GM18502 (cell line): ENCODE measurements at regions not wholly inside any gene's neighbourhood (a gene's known extent, or its start where the extent isn't known, plus 50 kb on each side); places are given as distances from the start of the nearest gene placed in this dataset.
"Not testable (repeated sequence)": the region's sequence is repeated elsewhere in the genome, so short reads cannot be mapped to it uniquely, and the experiment has no call there.

Source experiments
- ATAC-seq: cut with Tn5 transposase; IDR thresholded peaks from one replicate; pipeline ENCODE4 v1.9.1; 2021; ENCODE audit warnings: mild to moderate bottlenecking; ENCODE audit not compliant: unreplicated experiment, poor library complexity

DNA sequence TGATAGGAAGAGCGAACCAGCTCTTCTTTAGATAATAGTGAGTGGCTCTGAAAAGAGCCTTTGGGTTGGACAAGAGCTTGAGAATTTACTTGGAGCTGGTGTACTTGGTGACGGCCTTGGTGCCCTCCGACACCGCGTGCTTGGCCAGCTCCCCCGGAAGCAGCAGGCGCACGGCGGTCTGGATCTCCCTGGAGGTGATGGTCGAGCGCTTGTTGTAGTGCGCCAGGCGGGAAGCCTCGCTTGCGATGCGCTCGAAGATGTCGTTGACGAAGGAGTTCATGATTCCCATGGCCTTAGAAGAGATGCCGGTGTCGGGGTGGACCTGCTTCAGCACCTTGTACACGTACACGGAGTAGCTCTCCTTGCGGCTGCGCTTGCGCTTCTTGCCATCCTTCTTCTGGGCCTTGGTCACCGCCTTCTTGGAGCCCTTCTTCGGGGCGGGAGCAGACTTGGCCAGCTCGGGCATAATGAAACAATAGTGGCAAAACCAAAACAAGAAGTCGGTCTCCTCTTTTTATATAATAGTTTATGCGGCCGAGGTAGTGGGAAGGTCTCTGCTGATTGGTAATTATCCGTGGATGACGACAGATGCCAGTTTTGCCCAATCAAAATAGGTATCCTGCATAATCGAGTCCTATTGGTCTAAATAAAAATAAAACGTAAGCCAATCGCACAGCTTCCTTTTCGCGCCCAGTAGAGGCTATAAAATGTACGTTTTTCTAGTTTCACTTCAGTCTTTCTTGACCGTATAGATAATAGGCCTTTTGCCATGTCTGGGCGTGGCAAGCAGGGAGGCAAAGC lies 104.6 kb downstream of the OR2B2 start:
- ATAC-seq: peak; percentile 74

GRCh38 chr6:27806981-27807440 lies 105.2 kb downstream of the OR2B2 start:
- no peak for ATAC-seq

DNA sequence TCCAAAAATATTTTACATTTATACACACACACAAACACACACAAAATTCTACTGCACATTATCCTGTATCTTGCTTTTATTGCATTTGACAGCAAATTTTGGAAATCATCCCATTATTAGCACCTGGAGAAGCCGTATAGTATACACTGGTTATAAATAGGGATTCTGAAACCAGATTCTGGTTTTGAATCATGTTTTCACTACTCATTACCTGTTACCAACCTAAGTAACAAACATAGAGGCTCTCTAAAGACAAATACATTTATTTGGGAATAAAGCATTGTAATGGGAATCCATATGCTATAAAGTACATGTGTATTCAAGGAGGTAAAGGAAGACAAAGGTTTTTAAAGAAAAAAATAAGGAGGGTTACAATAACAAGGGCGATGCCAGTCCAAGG lies 106.8 kb downstream of the OR2B2 start:
- no peak for ATAC-seq

DNA sequence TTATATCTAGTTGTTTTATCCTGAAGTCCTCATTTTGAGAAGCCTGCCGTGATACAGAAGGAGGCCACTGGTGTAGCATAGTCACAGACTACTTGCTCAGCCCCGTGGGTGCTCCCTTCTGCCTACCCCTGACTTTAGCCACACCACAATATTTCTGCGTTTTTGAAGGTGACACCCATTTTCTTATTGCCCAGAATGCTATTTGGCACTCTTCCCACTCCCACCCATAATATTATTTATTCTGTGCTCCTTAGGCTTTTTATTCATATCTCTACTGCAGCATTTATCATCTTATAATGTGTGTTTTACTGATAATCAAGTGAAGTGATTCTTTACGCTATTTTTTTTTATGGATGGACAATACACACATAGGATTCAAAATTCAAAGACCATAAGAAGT lies 107.3 kb downstream of the OR2B2 start:
- ATAC-seq: no peak

- no peak for ATAC-seq
Observed at GRCh38 chr6:27800731-27801373, 111.3 kb downstream of the OR2B2 start.

DNA sequence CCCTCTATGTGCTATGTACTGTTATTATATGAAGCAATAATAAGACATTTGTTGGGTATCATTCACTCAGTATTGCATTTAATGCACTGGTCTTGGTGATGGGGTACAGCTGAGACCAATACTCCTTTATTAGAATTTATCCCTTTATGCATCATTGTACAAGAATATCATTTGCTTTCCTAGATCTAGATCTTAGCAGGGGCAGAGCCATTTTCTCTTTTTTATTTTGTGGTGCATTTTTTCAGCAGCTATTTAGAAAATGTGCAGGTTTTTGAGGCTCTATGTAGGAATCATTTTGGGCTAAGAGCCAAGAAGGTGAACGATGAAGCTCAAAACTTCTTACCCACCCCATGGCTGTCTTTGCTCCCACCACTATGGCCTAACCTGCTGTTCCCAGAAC lies 114.2 kb downstream of the OR2B2 start:
- ATAC-seq: no peak

GRCh38 chr6:27796736-27797481 lies 115.3 kb downstream of the OR2B2 start:
- not testable (repeated sequence) for ATAC-seq

DNA sequence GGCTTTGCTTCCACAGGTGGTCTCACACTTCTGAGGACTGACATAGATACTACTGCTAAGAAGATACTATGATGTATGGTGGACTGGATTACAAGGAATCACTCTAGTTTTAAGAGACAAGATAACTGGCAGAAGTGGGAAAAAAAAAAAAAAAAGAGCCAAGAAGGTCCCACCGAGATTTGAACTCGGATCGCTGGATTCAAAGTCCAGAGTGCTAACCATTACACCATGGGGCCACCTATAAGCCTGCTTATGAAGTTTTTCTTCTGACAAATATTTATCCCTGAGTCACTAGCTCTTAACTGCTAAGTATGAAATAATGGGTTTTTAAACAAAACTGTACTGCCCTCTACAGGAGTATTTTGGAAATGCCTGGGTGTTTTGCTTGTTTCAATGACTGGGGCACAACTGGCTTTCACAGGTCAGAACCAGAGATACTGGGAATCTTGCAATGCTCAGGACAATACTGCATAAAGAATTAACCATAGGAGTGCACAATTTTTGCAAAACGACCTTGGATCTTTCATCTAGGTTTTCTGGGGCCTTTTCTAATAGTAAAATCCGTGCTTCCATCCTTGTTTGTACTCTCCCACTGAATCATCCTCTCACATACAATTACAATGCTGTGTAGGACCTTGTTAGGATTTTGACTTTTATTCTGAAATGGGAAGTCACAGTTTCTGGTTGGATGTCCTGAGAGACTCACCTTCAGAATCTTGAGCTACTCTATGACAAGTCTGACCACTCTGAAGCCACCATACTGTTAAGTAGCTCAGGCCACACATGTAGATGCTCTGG lies 116.3 kb downstream of the OR2B2 start:
- ATAC-seq: peak; percentile 45

DNA sequence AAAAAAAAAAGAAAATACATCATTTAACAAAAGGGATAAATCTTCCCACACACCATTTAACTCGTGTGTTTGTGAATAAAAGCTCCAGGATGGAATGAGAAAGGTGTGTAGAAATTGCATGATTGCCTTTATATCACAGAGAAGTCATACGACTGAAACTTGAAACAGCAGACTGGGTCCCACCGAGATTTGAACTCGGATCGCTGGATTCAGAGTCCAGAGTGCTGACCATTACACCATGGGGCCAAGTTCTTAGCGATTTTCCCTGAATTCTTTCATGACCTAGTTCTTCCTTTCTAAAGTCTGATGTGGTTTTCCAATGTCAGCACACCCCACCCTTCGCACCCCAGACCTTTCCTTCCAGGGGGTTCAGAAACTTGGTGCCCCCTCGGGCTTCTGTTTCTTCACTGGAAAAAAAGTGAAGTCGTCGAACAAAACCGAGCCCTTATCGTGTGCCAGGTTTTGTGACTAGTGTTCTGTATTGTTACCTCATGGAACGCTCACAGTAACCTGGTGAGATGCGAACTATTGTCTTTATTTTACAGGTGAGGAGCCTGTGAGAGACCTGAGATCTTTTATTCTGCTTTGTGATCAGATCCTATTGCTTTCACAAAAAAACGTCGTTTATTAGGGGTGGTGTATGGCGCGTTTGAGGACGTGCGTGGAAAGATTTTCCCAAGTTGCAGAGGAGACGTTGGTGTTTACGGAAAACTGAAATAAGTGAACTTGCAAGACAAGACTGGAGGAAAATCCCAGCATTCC lies 120.8 kb downstream of the OR2B2 start:
- ATAC-seq: no peak

- ATAC-seq: not testable (repeated sequence)
Observed at GRCh38 chr6:27788376-27788775, 123.8 kb downstream of the OR2B2 start.

DNA sequence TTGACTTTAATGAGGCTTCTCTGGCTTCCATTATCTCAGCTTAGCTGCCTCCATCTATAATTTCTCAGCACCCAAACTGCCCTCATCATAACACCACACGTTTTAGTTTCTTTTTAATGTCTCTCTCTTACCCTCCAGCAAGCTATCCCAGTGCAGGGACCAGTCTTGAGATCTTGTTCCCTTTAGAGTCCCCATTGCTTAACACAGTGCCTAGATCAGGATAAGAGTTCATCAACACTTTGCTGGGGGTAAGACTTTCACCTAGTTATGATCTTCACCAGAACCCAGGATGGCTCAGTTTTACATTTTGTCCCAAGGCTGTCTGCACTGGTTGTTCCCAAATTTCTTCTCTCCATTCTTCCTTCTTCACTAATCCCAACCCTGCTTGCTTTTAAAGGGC lies 126.1 kb downstream of the OR2B2 start:
- no peak for ATAC-seq

GRCh38 chr6:27785294-27785693 lies 126.9 kb downstream of the OR2B2 start:
- no peak for ATAC-seq

DNA sequence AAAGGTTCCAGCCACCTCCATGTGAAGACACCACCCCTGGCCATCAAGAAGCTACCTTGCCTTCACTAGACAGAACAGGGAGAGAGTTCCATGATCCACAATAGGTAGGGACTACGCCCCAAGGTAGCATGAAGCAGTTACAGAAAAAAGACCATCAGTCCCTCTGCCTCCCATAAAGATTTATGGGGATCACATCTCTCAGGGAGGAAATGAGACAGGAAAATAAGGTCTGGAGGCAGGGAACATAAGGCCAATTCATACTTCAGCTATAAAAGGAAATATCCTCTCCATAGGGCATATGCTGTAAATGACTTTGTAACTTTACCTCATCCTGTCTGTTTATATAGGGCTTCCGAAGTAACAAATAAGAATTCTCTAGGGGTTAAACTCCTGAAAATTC lies 129.4 kb downstream of the OR2B2 start:
- ATAC-seq: no peak

DNA sequence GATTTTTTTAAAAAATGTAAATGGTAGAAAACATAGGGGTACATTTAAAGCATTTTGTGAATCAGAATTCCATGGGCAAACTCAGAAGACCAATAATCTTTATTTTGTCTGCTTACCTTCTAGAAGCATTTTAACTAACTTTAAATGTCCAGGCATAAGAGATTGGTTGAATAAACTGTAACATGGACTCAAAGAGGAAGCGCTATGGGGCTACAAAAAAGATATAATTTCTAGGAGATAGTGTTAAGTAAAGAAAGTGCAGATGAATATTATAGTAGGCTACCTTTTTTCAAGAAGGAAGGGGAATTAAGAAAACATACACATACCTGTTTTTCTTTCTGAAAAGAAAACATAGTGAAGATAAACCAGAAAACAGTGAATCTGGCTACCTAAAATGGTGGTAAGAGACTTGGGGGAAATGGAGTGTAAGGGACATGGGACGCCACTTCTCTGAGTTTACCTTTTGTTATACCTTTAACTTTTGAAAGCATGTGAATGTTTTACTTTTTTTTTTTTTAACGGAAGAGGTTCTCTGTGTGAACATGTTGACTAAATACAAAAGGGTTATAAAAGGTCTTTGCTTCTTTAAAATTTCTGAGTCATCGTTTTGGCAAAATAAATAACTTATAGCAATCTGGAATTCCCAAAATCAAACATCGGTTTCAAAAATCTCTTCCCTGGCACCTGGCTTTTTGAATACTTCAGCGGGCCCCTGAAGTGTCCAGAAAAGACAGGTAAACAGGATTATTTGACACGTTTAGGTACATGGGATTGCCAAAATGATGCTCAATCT lies 133.4 kb downstream of the OR2B2 start:
- ATAC-seq: no peak

- no peak for ATAC-seq
Observed at GRCh38 chr6:27777614-27778355, 134.4 kb downstream of the OR2B2 start.

GRCh38 chr6:27777126-27777525 lies 135.1 kb downstream of the OR2B2 start:
- ATAC-seq: no peak

- ATAC-seq: no peak
Observed at GRCh38 chr6:27776504-27776903, 135.7 kb downstream of the OR2B2 start.

- ATAC-seq: no peak
Observed at GRCh38 chr6:27775796-27776184, 136.4 kb downstream of the OR2B2 start.
